Mesendoderm (in vitro differentiated cells): ENCODE measurements at regions not wholly inside any gene's neighbourhood (a gene's known extent, or its start where the extent isn't known, plus 50 kb on each side); places are given as distances from the start of the nearest gene placed in this dataset.
A peak's percentile ranks its signal among the peaks of the same experiment; 100 is the strongest.

Source experiments
- DNase-seq: peaks from one replicate; pipeline ENCODE4 v3.0.0; 2013
- H2AK5ac ChIP-seq: 2 replicates; pipeline ENCODE4 v1.6.1; 2013; ENCODE audit warnings: low read length, inconsistent platforms
- H2BK120ac ChIP-seq: 2 replicates; pipeline ENCODE4 v1.6.1; 2013; ENCODE audit warnings: low read depth, mild to moderate bottlenecking, low read length, moderate library complexity, mixed read lengths
- H2BK15ac ChIP-seq: replicated peaks from 2 replicates; pipeline ENCODE4 v1.6.1; 2013; ENCODE audit warnings: low read depth, mild to moderate bottlenecking, moderate library complexity
- H2BK5ac ChIP-seq: 2 replicates; pipeline ENCODE4 v1.6.1; 2013; ENCODE audit warnings: low read length, inconsistent platforms
- H3K18ac ChIP-seq: 2 replicates; pipeline ENCODE4 v1.6.1; 2013; ENCODE audit warnings: mild to moderate bottlenecking, low read length, mixed read lengths
- H3K23ac ChIP-seq: one replicate; pipeline ENCODE4 v1.6.1; 2013; ENCODE audit warnings: low read length
- H3K27ac ChIP-seq: 2 replicates; pipeline ENCODE4 v1.5.1; 2013; ENCODE audit warnings: low read depth, mild to moderate bottlenecking, inconsistent platforms, low read length, moderate library complexity
- H3K27me3 ChIP-seq: 2 replicates; pipeline ENCODE4 v1.6.1; 2013; ENCODE audit warnings: low read length, control low read depth, mild to moderate bottlenecking, inconsistent platforms; ENCODE audit not compliant: insufficient read depth, poor library complexity
- H3K36me3 ChIP-seq: 2 replicates; pipeline ENCODE4 v1.6.1; 2013; ENCODE audit warnings: low read length, inconsistent platforms; ENCODE audit not compliant: control insufficient read depth, insufficient read depth
- H3K4ac ChIP-seq: one replicate; pipeline ENCODE4 v1.6.1; 2013; ENCODE audit warnings: low read depth, mild to moderate bottlenecking, low read length, moderate library complexity
- H3K4me1 ChIP-seq: 2 replicates; pipeline ENCODE4 v1.6.1; 2013; ENCODE audit warnings: low read depth, low read length, inconsistent platforms; ENCODE audit not compliant: control insufficient read depth
- H3K4me2 ChIP-seq: 2 replicates; pipeline ENCODE4 v1.6.1; 2013; ENCODE audit warnings: low read length
- H3K4me3 ChIP-seq: 2 replicates; pipeline ENCODE4 v1.5.1; 2013; ENCODE audit warnings: mild to moderate bottlenecking, low read length
- H3K56ac ChIP-seq: one replicate; pipeline ENCODE4 v1.6.1; 2013; ENCODE audit warnings: low read length
- H3K79me1 ChIP-seq: 2 replicates; pipeline ENCODE4 v1.6.1; 2013; ENCODE audit warnings: low read length, inconsistent platforms
- H3K79me2 ChIP-seq: 2 replicates; pipeline ENCODE4 v1.6.1; 2013; ENCODE audit warnings: mild to moderate bottlenecking, low read length; ENCODE audit not compliant: control insufficient read depth, insufficient read depth
- H3K9ac ChIP-seq: 2 replicates; pipeline ENCODE4 v1.6.1; 2013; ENCODE audit warnings: low read length, inconsistent platforms
- H4K5ac ChIP-seq: one replicate; pipeline ENCODE4 v1.6.1; 2013; ENCODE audit warnings: low read length
- H4K8ac ChIP-seq: one replicate; pipeline ENCODE4 v1.6.1; 2013; ENCODE audit warnings: low read depth, mild to moderate bottlenecking, control low read depth, low read length, moderate library complexity
- WGBS: extraction: QIAGEN DNeasy Blood & Tissue Kit; methylation state at CpG from one replicate; pipeline ENCODE4 v1.1.7; 2013; ENCODE audit warnings: low lambda C conversion rate, missing lambda C conversion rate; ENCODE audit not compliant: insufficient coverage; ENCODE audit errors: extremely low coverage; 5-methylcytosine and 5-hydroxymethylcytosine counted together

DNA sequence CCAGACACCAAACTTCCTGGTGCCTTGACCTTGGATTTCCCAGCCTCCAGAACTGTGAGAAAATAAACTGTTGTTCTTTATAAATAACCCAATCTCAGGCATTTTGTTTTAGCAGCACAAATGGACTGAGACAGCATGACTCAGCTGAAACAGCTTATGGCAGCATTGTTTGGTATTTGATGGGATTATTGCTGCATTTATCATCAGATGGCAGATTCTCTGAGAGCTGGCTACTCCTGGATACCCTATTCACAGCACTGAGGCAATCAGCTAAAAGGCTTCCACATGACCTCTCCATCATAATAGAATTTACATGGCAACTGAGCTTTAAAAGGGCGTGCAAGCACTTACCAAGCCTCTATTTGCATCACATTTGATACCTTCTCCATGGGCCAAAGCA is 623.1 kb upstream of the CPEB2 start:
- Histone ChIP-seq H3K4me1 (no peaks in the 10 kb centered on the region), H2BK5ac (no peak overlapping the region), H3K56ac (no peak overlapping the region), H2BK15ac (no peak overlapping the region), H3K79me1 (no peaks in the 10 kb centered on the region), H4K8ac (no peak overlapping the region), H3K9ac (no peak overlapping the region), H3K18ac (no peak overlapping the region), H3K23ac (no peak overlapping the region), H2BK120ac (no peak overlapping the region), H3K4ac (no peak overlapping the region), H3K79me2 (no peaks in the 10 kb centered on the region), H3K36me3 (no peaks in the 10 kb centered on the region), H3K4me3 (no peak overlapping the region), H3K27me3 (no peaks in the 10 kb centered on the region), H3K4me2 (no peak overlapping the region), H4K5ac (no peak overlapping the region), H3K27ac (no peak overlapping the region), H2AK5ac (no peak overlapping the region)
- no CpG with 5 or more reads among the region's 1 CpG for WGBS
- DNase-seq = no peak

DNA sequence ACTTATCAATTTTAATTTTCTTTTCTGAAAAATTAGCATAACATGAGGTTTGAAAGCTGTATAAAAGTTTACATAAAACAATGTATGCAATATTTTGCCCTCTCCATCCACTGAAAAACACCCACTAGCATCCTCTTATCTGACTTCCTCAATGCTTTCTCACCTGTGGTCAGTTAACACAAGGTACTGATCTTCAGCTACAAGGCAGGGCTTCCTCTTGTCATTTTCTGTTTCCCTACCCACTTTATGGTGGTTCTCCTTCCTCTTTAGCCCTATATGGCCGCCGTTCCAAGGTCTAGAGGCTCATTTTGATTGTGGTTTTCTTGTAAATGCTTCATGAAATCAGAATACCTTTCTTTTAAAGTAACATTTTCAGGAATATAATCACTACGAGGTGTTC is 618.6 kb upstream of the CPEB2 start:
- Histone ChIP-seq H3K79me1 (no peaks in the 10 kb centered on the region), H3K4me3 (no peak overlapping the region), H3K4me1 (no peaks in the 10 kb centered on the region), H3K9ac (no peak overlapping the region), H2BK15ac (no peak overlapping the region), H3K27ac (no peak overlapping the region), H3K79me2 (no peaks in the 10 kb centered on the region), H3K36me3 (no peaks in the 10 kb centered on the region), H3K27me3 (no peaks in the 10 kb centered on the region), H2BK5ac (no peak overlapping the region), H2BK120ac (no peak overlapping the region), H3K4me2 (no peak overlapping the region), H3K56ac (no peak overlapping the region), H3K18ac (no peak overlapping the region), H4K8ac (peak overlapping the region; percentile 39), H4K5ac (no peak overlapping the region), H3K23ac (no peak overlapping the region), H2AK5ac (no peak overlapping the region), H3K4ac (no peak overlapping the region)
- WGBS = no CpG with 5 or more reads among the region's 3 CpGs
- DNase-seq = no peak

DNA sequence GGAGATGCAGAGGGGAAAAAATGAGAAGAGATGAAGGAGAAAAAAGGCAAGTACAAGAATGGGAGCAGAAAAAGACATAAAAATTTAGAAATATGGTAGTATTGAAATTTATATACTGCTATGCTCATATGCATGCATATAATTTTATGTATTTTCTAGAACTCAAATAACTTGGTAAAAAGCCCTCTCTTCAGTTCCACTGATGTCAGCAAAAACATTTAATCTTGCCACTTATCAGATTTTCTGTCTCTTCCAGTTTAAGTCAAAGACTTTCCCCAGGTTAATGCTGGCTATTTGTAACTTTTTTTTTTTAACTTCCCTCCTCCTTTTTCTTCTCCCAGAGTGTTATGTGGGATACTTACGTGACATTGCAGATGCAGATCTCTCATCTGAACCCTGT is 617.5 kb upstream of the CPEB2 start:
- Histone ChIP-seq H3K36me3 (no peaks in the 10 kb centered on the region), H2BK5ac (no peak overlapping the region), H3K4me1 (no peaks in the 10 kb centered on the region), H3K27ac (no peak overlapping the region), H3K9ac (no peak overlapping the region), H4K5ac (no peak overlapping the region), H3K4me2 (no peak overlapping the region), H3K79me1 (no peaks in the 10 kb centered on the region), H3K4ac (no peak overlapping the region), H2BK120ac (no peak overlapping the region), H3K27me3 (no peaks in the 10 kb centered on the region), H3K18ac (no peak overlapping the region), H2AK5ac (no peak overlapping the region), H2BK15ac (no peak overlapping the region), H4K8ac (no peak overlapping the region), H3K4me3 (no peak overlapping the region), H3K23ac (no peak overlapping the region), H3K56ac (no peak overlapping the region), H3K79me2 (no peaks in the 10 kb centered on the region)
- no CpG with 5 or more reads among the region's 1 CpG for WGBS
- no peak for DNase-seq

DNA sequence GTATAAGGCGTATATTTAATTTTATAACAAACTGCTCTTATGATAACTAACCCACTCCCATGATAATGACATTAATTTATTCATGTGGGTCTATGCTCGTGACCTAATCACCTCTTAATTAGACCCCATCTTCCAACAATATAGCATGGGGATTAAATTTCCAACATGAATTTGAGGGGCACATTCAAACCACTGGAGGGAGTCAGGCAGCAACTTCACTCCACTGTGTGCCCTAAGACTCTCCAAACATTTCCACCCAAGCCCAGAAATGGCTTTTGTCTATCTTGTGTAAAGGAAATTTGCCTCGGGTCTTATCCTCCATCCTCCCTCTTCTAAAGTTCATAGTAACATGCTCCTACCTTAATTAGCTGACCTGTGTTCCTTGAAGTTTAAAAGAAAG is 616.1 kb upstream of the CPEB2 start:
- no peak overlapping the region for H3K23ac ChIP-seq
- H3K56ac ChIP-seq = no peak overlapping the region
- no peak overlapping the region for H3K9ac ChIP-seq
- H3K4ac ChIP-seq = no peak overlapping the region
- no peak overlapping the region for H2BK5ac ChIP-seq
- no peak for DNase-seq
- H4K5ac ChIP-seq = no peak overlapping the region
- WGBS = no CpG with 5 or more reads among the region's 3 CpGs
- H3K18ac ChIP-seq = no peak overlapping the region
- no peaks in the 10 kb centered on the region for H3K4me1 ChIP-seq
- H3K27me3 ChIP-seq = no peaks in the 10 kb centered on the region
- no peak overlapping the region for H2BK15ac ChIP-seq
- no peak overlapping the region for H3K27ac ChIP-seq
- no peak overlapping the region for H2BK120ac ChIP-seq
- no peak overlapping the region for H2AK5ac ChIP-seq
- no peaks in the 10 kb centered on the region for H3K79me1 ChIP-seq
- no peaks in the 10 kb centered on the region for H3K79me2 ChIP-seq
- no peak overlapping the region for H3K4me3 ChIP-seq
- H3K36me3 ChIP-seq = no peaks in the 10 kb centered on the region
- no peak overlapping the region for H3K4me2 ChIP-seq
- no peak overlapping the region for H4K8ac ChIP-seq

DNA sequence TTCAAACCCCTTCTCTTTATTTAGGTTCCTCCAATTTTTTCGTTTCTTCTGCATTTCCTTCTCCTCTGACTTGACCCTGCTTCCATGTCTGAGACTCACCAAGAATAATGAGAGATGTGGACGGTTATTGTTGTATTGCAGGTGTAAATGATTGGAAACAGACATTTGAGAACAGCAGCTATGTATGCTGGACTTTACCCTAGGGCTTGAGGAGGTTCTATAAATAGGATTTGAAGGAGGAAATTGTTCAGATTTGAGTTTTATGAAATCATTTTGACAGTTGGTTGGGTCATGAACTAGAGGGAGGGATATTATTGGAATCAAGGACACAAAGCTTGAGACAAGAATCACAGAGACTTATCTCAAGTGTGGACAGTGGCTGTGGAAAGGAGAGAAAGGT is 614.6 kb upstream of the CPEB2 start:
- Histone ChIP-seq H2BK15ac (no peak overlapping the region), H3K4ac (no peak overlapping the region), H3K4me3 (no peak overlapping the region), H3K9ac (no peak overlapping the region), H3K18ac (no peak overlapping the region), H4K8ac (no peak overlapping the region), H3K27ac (no peak overlapping the region), H3K23ac (no peak overlapping the region), H3K79me2 (no peaks in the 10 kb centered on the region), H3K36me3 (no peaks in the 10 kb centered on the region), H3K27me3 (no peaks in the 10 kb centered on the region), H2BK5ac (no peak overlapping the region), H2AK5ac (no peak overlapping the region), H3K56ac (no peak overlapping the region), H2BK120ac (no peak overlapping the region), H4K5ac (no peak overlapping the region), H3K79me1 (no peaks in the 10 kb centered on the region), H3K4me2 (no peak overlapping the region), H3K4me1 (no peaks in the 10 kb centered on the region)
- WGBS = no CpG with 5 or more reads among the region's 2 CpGs
- DNase-seq = no peak

DNA sequence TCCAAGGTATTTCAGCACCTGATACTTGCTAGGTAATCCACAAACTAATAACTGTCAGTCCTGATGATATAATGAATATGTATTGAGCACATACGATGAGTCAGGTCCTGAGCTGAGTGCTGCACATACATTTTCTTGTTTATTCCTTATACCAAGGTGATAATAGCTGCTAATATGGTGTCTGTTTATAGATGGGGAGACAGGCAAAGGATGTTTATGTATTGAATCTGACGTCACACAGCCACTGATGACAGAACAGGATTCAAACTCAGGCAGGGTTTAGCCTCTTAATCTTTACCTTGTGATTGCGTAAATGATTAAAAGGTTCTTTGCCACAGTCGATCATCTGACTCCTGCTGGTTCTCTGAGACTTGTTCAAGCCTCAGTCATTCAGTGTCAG is 609.9 kb upstream of the CPEB2 start:
- Histone ChIP-seq H3K27ac (no peak overlapping the region), H3K4me1 (no peaks in the 10 kb centered on the region), H3K4me2 (no peak overlapping the region), H2BK120ac (no peak overlapping the region), H3K27me3 (no peaks in the 10 kb centered on the region), H3K4ac (no peak overlapping the region), H4K8ac (no peak overlapping the region), H4K5ac (no peak overlapping the region), H3K18ac (no peak overlapping the region), H2BK5ac (no peak overlapping the region), H3K4me3 (no peak overlapping the region), H2BK15ac (no peak overlapping the region), H2AK5ac (no peak overlapping the region), H3K9ac (no peak overlapping the region), H3K23ac (no peak overlapping the region), H3K36me3 (no peaks in the 10 kb centered on the region), H3K79me1 (no peaks in the 10 kb centered on the region), H3K56ac (no peak overlapping the region), H3K79me2 (no peaks in the 10 kb centered on the region)
- WGBS = no CpG with 5 or more reads among the region's 4 CpGs
- DNase-seq = peak; percentile 20
